SK-N-SH treated with all-trans-retinoic acid at 6 μM for 48 hours (cell line): ENCODE measurements at regions not wholly inside any gene's neighbourhood (a gene's known extent, or its start where the extent isn't known, plus 50 kb on each side); places are given as distances from the start of the nearest gene placed in this dataset.

ENCODE experiments used
- RARB ChIP-seq: fragments of 250-450 bp; sonication (Bioruptor Pico); IDR thresholded peaks from 2 replicates; pipeline ENCODE4 v1.8.0; 2021; ENCODE audit warnings: mild to moderate bottlenecking, moderate library complexity
- TCF4 ChIP-seq: fragments of 250-450 bp; sonication (Bioruptor Pico); IDR thresholded peaks from 2 replicates; pipeline ENCODE4 v1.8.0; 2021; ENCODE audit warnings: mild to moderate bottlenecking, moderate library complexity, borderline replicate concordance

DNA sequence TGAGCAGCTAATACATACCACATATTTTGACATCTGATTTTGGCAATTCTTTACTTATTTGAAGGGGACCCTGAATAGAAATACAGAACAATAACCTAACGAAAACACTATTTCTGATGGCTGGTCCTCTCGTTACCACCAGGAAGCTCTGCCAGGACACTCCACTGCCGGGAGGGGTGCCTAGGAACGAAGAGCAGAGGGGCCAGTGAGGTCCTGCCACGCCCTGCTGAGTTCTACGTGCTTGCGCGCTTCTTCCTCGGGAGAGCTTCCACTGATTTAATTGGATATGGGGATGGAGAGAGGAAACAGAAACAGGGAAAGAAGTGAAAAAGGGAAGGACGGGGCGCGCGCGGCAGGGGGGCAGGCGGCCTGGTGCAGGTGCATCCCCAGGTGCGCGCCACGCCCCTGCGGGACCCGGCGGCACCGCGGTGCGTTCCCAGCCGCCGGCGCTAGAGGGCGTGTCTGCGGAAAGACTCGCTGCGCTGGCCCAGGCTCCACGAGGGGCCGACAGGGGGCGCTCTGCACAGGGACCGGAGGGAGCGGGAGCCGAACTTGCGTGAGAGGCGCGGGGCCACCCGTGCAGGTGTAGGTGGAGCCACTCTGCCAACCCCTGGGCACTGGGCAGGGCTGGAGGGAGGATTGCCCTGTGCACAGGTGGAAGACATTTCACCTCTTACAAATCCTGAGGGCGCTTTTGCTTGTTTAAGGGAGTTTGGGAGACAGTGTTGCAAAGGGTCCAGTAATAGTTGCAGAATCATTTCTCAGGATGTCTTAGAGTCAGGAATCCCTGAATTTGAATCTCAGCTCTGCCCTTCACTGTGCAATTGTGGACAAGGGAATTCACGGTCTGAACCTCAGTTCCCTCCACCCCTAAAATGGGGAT is 986.3 kb upstream of the TMEM132C start:
- TF ChIP-seq RARB (CRISPR knock-in tag) (no peak), TCF4 (no peak)
